GM23248 (cell line): ENCODE measurements at regions not wholly inside any gene's neighbourhood (a gene's known extent, or its start where the extent isn't known, plus 50 kb on each side); places are given as distances from the start of the nearest gene placed in this dataset.

Experiments
- DNase-seq: peaks from one replicate; pipeline ENCODE4 v3.0.0-alpha.2; 2015
- H2AFZ ChIP-seq: fragments of 200-600 bp; sonication (generic); 2 replicates; pipeline ENCODE4 v1.6.1; 2016; ENCODE audit warnings: antibody characterized with exemption
- H3F3A ChIP-seq: fragments of 200-600 bp; sonication (generic); 2 replicates; pipeline ENCODE4 v1.6.1; 2016; ENCODE audit warnings: mild to moderate bottlenecking, antibody characterized with exemption, mixed run types; ENCODE audit not compliant: insufficient read depth
- H3K27ac ChIP-seq: fragments of 200-600 bp; sonication (generic); 2 replicates; pipeline ENCODE4 v1.5.1; 2016; ENCODE audit warnings: mild to moderate bottlenecking
- H3K27me3 ChIP-seq: fragments of 200-600 bp; sonication (generic); replicated peaks from 2 replicates; pipeline ENCODE4 v1.6.1; 2016; ENCODE audit warnings: mild to moderate bottlenecking; ENCODE audit not compliant: insufficient read depth
- H3K36me3 ChIP-seq: fragments of 200-600 bp; sonication (generic); 2 replicates; pipeline ENCODE4 v1.6.1; 2016; ENCODE audit warnings: low read depth, mild to moderate bottlenecking
- H3K4me1 ChIP-seq: fragments of 200-600 bp; sonication (generic); 2 replicates; pipeline ENCODE4 v1.6.1; 2016; ENCODE audit warnings: mild to moderate bottlenecking; ENCODE audit not compliant: insufficient read depth
- H3K4me2 ChIP-seq: fragments of 200-600 bp; sonication (generic); one replicate; pipeline ENCODE4 v1.6.1; 2016; ENCODE audit warnings: mild to moderate bottlenecking; ENCODE audit not compliant: unreplicated experiment
- H3K4me3 ChIP-seq: fragments of 200-600 bp; sonication (generic); 2 replicates; pipeline ENCODE4 v1.5.1; 2016; ENCODE audit warnings: mild to moderate bottlenecking
- H3K79me2 ChIP-seq: fragments of 200-600 bp; sonication (generic); 2 replicates; pipeline ENCODE4 v1.6.1; 2016; ENCODE audit warnings: mild to moderate bottlenecking; ENCODE audit not compliant: insufficient read depth
- H3K9ac ChIP-seq: fragments of 200-600 bp; sonication (generic); 2 replicates; pipeline ENCODE4 v1.6.1; 2016; ENCODE audit warnings: mild to moderate bottlenecking
- H3K9me2 ChIP-seq: fragments of 200-600 bp; sonication (generic); 2 replicates; pipeline ENCODE4 v1.6.1; 2016; ENCODE audit warnings: mixed run types, mild to moderate bottlenecking, moderate library complexity; ENCODE audit not compliant: insufficient read depth
- H3K9me3 ChIP-seq: fragments of 200-600 bp; sonication (generic); one replicate; pipeline ENCODE4 v1.6.1; 2017; ENCODE audit warnings: low read depth
- H4K20me1 ChIP-seq: fragments of 200-600 bp; sonication (generic); 2 replicates; pipeline ENCODE4 v1.6.0; 2016; ENCODE audit not compliant: insufficient read depth
- EZH2 ChIP-seq: fragments of 200-600 bp; sonication (generic); IDR thresholded peaks from 2 replicates; pipeline ENCODE4 v1.6.1; 2018; ENCODE audit warnings: antibody characterized with exemption, mild to moderate bottlenecking; ENCODE audit not compliant: insufficient read depth, poor library complexity, severe bottlenecking
- EZH2phosphoT487 ChIP-seq: fragments of 200-600 bp; sonication (generic); IDR thresholded peaks from 2 replicates; pipeline ENCODE4 v1.6.1; 2018; ENCODE audit warnings: antibody characterized with exemption, moderate library complexity, mild to moderate bottlenecking, low read depth; ENCODE audit not compliant: insufficient read depth
- WGBS, 2 experiments: methylation state at CpG; one replicate each; pipeline ENCODE4 v1.1.6; 2015 to 2017; ENCODE audit warnings: low lambda C conversion rate in 2 of 2, low coverage in 1 of 2; ENCODE audit errors: missing lambda C conversion rate in 2 of 2; 5-methylcytosine and 5-hydroxymethylcytosine counted together
- in situ Hi-C: fragments of 300-500 bp; cut with MboI; formaldehyde crosslinking; loops from 2 replicates; pipeline ENCODE4 v1.15.0; 2020

DNA sequence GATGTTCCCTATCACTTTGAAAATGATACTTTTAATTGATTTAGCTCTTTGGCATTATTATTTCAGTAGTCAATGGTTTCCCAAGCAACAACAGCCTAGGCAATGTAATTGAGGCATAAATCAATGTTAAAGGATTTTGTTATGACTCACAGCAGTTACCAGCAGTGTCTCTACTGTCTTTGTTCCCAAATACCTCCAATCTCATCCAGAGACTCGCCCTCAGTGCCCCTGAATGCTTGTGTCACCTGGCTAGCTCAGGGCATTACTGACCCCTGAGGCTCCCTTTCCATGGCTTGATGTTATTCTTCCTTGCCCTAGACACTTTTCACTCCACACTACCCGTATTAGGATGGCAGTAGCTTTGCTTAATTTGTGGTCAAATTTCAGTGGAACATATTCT, 227.2 kb downstream of the SQOR start:
- TF ChIP-seq EZH2: no peak
- no peak for TF ChIP-seq EZH2phosphoT487
- no peaks in the 10 kb centered on the region for H3K27me3 ChIP-seq
- H2AFZ ChIP-seq: no peak overlapping the region
- H3K4me3 ChIP-seq: no peak overlapping the region
- no peaks in the 10 kb centered on the region for H3K79me2 ChIP-seq
- no peaks in the 10 kb centered on the region for H4K20me1 ChIP-seq
- in situ Hi-C loops: no loop called here
- H3K9ac ChIP-seq: no peak overlapping the region
- H3F3A ChIP-seq: no peaks in the 10 kb centered on the region
- H3K9me3 ChIP-seq: no peaks in the 10 kb centered on the region
- H3K27ac ChIP-seq: no peak overlapping the region
- DNase-seq: no peak
- H3K4me2 ChIP-seq: no peak overlapping the region
- no peaks in the 10 kb centered on the region for H3K4me1 ChIP-seq
- no peaks in the 10 kb centered on the region for H3K9me2 ChIP-seq
- 3% methylated on average over 2 of the region's 2 CpGs for WGBS, 2 experiments
- H3K36me3 ChIP-seq: no peaks in the 10 kb centered on the region

DNA sequence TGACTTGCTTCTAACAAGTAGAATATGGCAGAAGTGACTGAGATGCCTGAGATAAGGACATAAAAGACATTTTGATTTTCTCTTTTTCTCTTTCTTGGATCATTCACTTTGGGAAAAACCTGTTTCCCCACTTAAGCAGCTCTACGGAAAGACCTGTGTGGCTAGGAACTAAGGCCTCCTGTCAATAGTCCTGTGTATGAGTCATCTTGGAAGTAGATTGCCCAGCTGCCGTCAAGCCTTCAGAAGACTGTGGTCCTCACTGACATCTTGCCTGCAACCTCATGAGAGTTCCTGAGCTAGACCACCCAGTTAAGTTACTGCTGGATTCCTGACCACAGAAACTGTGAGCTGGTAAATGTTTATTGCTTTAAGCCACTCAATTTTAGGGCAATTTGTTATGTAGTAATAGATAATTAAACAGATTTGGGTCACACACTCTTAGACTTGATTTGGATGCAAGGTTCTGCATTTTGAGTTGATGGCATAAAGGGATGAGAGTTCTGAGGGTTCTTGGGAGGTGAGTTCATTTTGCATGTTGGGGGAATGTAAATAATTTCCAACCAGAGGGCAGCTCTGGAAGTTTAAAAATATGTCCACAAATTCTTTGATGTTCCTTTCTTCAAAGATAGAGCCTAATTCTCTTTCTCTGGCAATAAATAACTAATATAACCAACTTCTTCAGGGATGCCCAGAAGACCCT, 229.2 kb downstream of the SQOR start:
- no peaks in the 10 kb centered on the region for H3K9me2 ChIP-seq

DNA sequence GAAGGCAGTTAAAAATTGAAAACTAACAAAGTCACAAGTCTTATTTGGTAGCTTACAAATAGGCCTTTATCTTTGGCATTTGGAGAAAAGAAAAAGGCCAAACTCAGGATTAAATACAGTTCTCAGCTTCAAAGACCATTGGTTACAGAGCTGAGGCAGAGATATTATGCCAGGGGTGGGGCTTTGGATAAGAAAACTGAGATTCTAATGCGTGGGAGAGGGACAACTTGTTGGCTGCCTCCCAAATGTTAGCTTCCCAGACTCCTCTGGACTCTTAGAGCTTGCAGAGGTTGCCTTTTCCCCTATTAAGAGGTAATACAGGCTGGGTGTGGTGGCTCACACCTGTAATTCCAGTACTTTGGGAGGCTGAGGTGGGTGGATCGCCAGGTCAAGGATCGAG, 231.8 kb downstream of the SQOR start:
- TF ChIP-seq EZH2 (no peak), EZH2phosphoT487 (no peak)
- Histone ChIP-seq H3K9me2 (no peaks in the 10 kb centered on the region), H3K9me3 (no peaks in the 10 kb centered on the region), H3K79me2 (no peaks in the 10 kb centered on the region), H3K27ac (no peak overlapping the region), H3K4me1 (no peaks in the 10 kb centered on the region), H3K9ac (no peak overlapping the region), H4K20me1 (no peaks in the 10 kb centered on the region), H3K4me2 (no peak overlapping the region), H3K27me3 (no peaks in the 10 kb centered on the region), H3F3A (no peaks in the 10 kb centered on the region), H2AFZ (no peak overlapping the region), H3K4me3 (no peak overlapping the region), H3K36me3 (no peaks in the 10 kb centered on the region)
- WGBS, 2 experiments: 23 to 32% methylated on average over 3 of the region's 3 CpGs
- in situ Hi-C loops: no loop called here
- DNase-seq: no peak

More for the DNA sequence above, 229.2 kb downstream of the SQOR start:
- Histone ChIP-seq H3F3A (no peaks in the 10 kb centered on the region), H3K4me2 (no peak overlapping the region), H3K27me3 (no peaks in the 10 kb centered on the region), H4K20me1 (no peaks in the 10 kb centered on the region), H3K36me3 (no peaks in the 10 kb centered on the region), H3K79me2 (no peaks in the 10 kb centered on the region), H2AFZ (no peak overlapping the region), H3K4me3 (no peak overlapping the region), H3K27ac (no peak overlapping the region), H3K9ac (no peak overlapping the region), H3K4me1 (no peaks in the 10 kb centered on the region), H3K9me3 (no peaks in the 10 kb centered on the region)
- no peak for DNase-seq
- in situ Hi-C loops: no loop called here
- TF ChIP-seq EZH2phosphoT487: no peak
- no peak for TF ChIP-seq EZH2
- WGBS, 2 experiments: 46% methylated on average over 2 of the region's 2 CpGs

DNA sequence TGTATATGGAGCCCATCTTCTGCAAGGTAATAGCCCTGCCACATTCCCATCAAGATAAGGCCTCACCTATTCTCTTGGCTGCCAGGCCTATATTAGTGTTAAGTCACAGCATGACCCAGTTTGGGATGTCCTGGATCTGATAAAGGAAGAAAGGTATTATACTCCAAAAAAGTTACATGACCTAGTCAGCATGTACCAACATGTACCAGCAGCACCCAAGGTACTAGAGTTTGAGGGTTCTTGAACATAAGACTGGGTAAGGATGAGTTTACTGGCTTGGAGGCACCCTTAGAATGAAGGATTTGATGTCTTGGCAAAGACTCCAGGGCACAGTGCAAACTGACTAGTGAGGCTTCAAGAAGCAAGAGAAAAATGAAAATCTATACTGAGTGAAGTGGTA, 232.5 kb downstream of the SQOR start:
- no peak overlapping the region for H3K27ac ChIP-seq
- H3K9ac ChIP-seq: no peak overlapping the region
- H3K4me2 ChIP-seq: no peak overlapping the region
- H3K9me3 ChIP-seq: no peaks in the 10 kb centered on the region
- H3K79me2 ChIP-seq: no peaks in the 10 kb centered on the region
- no peak overlapping the region for H2AFZ ChIP-seq
- TF ChIP-seq EZH2phosphoT487: no peak
- TF ChIP-seq EZH2: no peak
- no peaks in the 10 kb centered on the region for H3K4me1 ChIP-seq
- in situ Hi-C loops: no loop called here
- H3K27me3 ChIP-seq: no peaks in the 10 kb centered on the region
- DNase-seq: no peak
- no peak overlapping the region for H3K4me3 ChIP-seq
- H3K9me2 ChIP-seq: no peaks in the 10 kb centered on the region
- H3F3A ChIP-seq: no peaks in the 10 kb centered on the region
- H3K36me3 ChIP-seq: no peaks in the 10 kb centered on the region
- H4K20me1 ChIP-seq: no peaks in the 10 kb centered on the region

DNA sequence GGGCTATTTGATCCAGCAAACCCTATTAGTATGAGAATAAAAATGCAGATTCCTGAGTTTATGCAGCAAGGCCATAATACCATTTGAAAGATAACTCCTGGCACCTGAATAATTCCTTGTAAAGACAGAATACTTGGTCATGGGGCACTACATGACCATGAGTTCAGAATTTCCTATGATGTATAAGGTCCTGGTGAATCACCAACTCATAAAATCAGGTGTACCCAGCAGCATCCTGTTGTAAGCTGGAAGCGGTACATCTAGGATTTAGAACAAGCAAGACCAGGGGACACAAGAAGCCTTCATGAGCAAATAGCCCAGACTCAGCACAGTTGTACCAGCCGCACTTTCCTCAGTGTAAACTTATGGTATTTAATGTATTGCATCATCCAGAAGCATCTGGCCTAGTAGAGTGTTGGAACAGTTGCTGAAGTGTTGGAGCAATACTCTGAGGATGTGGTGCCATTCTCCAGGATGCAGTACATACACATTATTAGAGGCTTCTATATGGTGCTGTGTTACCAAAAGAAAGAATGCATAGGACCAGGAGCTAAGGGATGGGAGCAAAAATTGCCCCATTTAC, 233.4 kb downstream of the SQOR start:
- no peak overlapping the region for H2AFZ ChIP-seq
- in situ Hi-C loops: no loop called here
- TF ChIP-seq EZH2phosphoT487: no peak
- no peak for TF ChIP-seq EZH2
- no peak for DNase-seq
- H3K9me2 ChIP-seq: no peaks in the 10 kb centered on the region
- H3K9ac ChIP-seq: no peak overlapping the region
- WGBS, 2 experiments: 56 to 68% methylated on average over 2 of the region's 2 CpGs
- H3K27ac ChIP-seq: no peak overlapping the region
- no peaks in the 10 kb centered on the region for H3F3A ChIP-seq
- no peaks in the 10 kb centered on the region for H4K20me1 ChIP-seq
- H3K9me3 ChIP-seq: no peaks in the 10 kb centered on the region
- no peaks in the 10 kb centered on the region for H3K79me2 ChIP-seq
- no peaks in the 10 kb centered on the region for H3K36me3 ChIP-seq
- H3K4me1 ChIP-seq: no peaks in the 10 kb centered on the region
- H3K4me3 ChIP-seq: no peak overlapping the region
- H3K27me3 ChIP-seq: no peaks in the 10 kb centered on the region
- no peak overlapping the region for H3K4me2 ChIP-seq
